Right lobe of liver (tissue), 6 donors: ENCODE measurements at regions not wholly inside any gene's neighbourhood (a gene's known extent, or its start where the extent isn't known, plus 50 kb on each side); places are given as distances from the start of the nearest gene placed in this dataset.
A peak's percentile ranks its signal among the peaks of the same experiment; 100 is the strongest.

Experiments
- ATAC-seq, 4 donors: fragments of 200-7000 bp; cut with Tn5 transposase; one replicate each; pipeline ENCODE4 v1.9.1; 2020; ENCODE audit warnings: mild to moderate bottlenecking in 4 of 4, moderate library complexity in 4 of 4
- DNase-seq, 3 donors: peaks; one replicate each; pipeline ENCODE4 v3.0.0-alpha.2; 2020
- H3K27ac ChIP-seq, 3 donors: fragments of 200-600 bp; one replicate each; pipeline ENCODE4 v1.8.0; 2022
- H3K27me3 ChIP-seq, 2 donors: fragments of 200-600 bp; one replicate each; pipeline ENCODE4 v1.8.0; 2022
- H3K36me3 ChIP-seq, 4 donors: fragments of 200-600 bp; sonication (generic) in 1 of 4; one replicate each; pipeline versions ENCODE4 v1.5.1 to v1.8.0; 2017 to 2022; ENCODE audit warnings: control low read depth in 1 of 4
- H3K4me1 ChIP-seq, 4 donors: fragments of 200-600 bp; sonication (generic) in 1 of 4; one replicate each; pipeline versions ENCODE4 v1.5.1 to v1.8.0; 2017 to 2022; ENCODE audit warnings: control low read depth in 1 of 4
- H3K4me3 ChIP-seq, 3 donors: fragments of 200-600 bp; one replicate each; pipeline ENCODE4 v1.8.0; 2022
- H3K9me3 ChIP-seq, 4 donors: fragments of 200-600 bp; sonication (generic) in 1 of 4; one replicate each; pipeline versions ENCODE4 v1.5.1 to v1.8.0; 2017 to 2022; ENCODE audit warnings: control low read depth in 1 of 4
- CTCF ChIP-seq, 4 donors: fragments of 200-600 bp in 3 of 4; fragments of 450-650 bp in 1 of 4; IDR thresholded peaks; one replicate each; pipeline versions ENCODE4 v1.5.1 to v1.8.0; 2016 to 2022; ENCODE audit warnings: antibody characterized with exemption in 4 of 4, mild to moderate bottlenecking in 2 of 4
- POLR2A ChIP-seq: fragments of 450-650 bp; IDR thresholded peaks from one replicate; pipeline ENCODE4 v1.6.1; 2017; ENCODE audit warnings: antibody characterized with exemption, mild to moderate bottlenecking
- WGBS: methylation state at CpG from one replicate; pipeline ENCODE4 v1.1.6; 2018; ENCODE audit warnings: low coverage, low lambda C conversion rate; ENCODE audit not compliant: insufficient coverage; ENCODE audit errors: missing lambda C conversion rate; 5-methylcytosine and 5-hydroxymethylcytosine counted together
- intact Hi-C, 2 donors: fragments of 100-400 bp; cut with DNase I; formaldehyde crosslinking; loops; one replicate each; pipeline versions ENCODE4 v1.11.2 to v1.14.1; 2022
- donor health status: DM: no; HTN: yes; CAD: no.
- donor health status: DM: no; HTN: no; CAD: no.
- donor health status: DM: no; HTN: no; CAD: no.
- donor health status: DM: no; HTN: yes; CAD: no.
- donor health status: DM: no; HTN: yes; CAD: no.

- DNase-seq (no peak), ATAC-seq (no peak)
- Histone ChIP-seq H3K27ac (no peak overlapping the region), H3K4me3 (no peak overlapping the region), H3K36me3 (no peaks in the 10 kb centered on the region), H3K4me1 (no peaks in the 10 kb centered on the region), H3K27me3 (no peaks in the 10 kb centered on the region), H3K9me3 (no peaks in the 10 kb centered on the region)
- WGBS: 23% methylated on average over 1 of the region's 1 CpG
- no peak for TF ChIP-seq POLR2A
- no peak for TF ChIP-seq CTCF (IDR thresholded peaks at IDR 0.05)
- intact Hi-C loops: no loop called here
Measured at GRCh38 chr12:85489194-85489593, 209.2 kb downstream of the ALX1 start.

- WGBS: 19% methylated on average over 2 of the region's 2 CpGs
- no peaks in the 10 kb centered on the region for H3K9me3 ChIP-seq
- intact Hi-C loops: no loop called here
- peak; percentile 43 to 82 (median 76) for ATAC-seq
- no peak for TF ChIP-seq POLR2A
- no peak for TF ChIP-seq CTCF (IDR thresholded peaks at IDR 0.05)
- no peaks in the 10 kb centered on the region for H3K27me3 ChIP-seq
- no peak overlapping the region for H3K4me3 ChIP-seq
- H3K4me1 ChIP-seq: peaks cover 0 to 8% (median 2%) of the 10 kb centered on the region in 4 donors
- H3K36me3 ChIP-seq: no peaks in the 10 kb centered on the region
- DNase-seq: no peak
- H3K27ac ChIP-seq: no peak overlapping the region
Measured at GRCh38 chr12:85504164-85504563, 224.1 kb downstream of the ALX1 start.

- no peak for DNase-seq
- TF ChIP-seq CTCF (IDR thresholded peaks at IDR 0.05) (no peak), POLR2A (no peak)
- Histone ChIP-seq H3K36me3 (no peaks in the 10 kb centered on the region), H3K27ac (no peak overlapping the region), H3K27me3 (no peaks in the 10 kb centered on the region), H3K4me1 (peaks cover 0 to 8% (median 2%) of the 10 kb centered on the region in 4 donors), H3K4me3 (no peak overlapping the region), H3K9me3 (no peaks in the 10 kb centered on the region)
- ATAC-seq: no peak
- intact Hi-C loops: no loop called here
- 53% methylated on average over 4 of the region's 4 CpGs for WGBS
Measured at GRCh38 chr12:85504624-85505023, 224.6 kb downstream of the ALX1 start.

GRCh38 chr12:85507456-85507855 is 227.4 kb downstream of the ALX1 start:
- no peak for ATAC-seq
- Histone ChIP-seq H3K27me3 (no peaks in the 10 kb centered on the region), H3K4me3 (no peak overlapping the region), H3K9me3 (no peaks in the 10 kb centered on the region), H3K36me3 (no peaks in the 10 kb centered on the region), H3K27ac (no peak overlapping the region), H3K4me1 (peaks cover 0 to 8% (median 2%) of the 10 kb centered on the region in 4 donors)
- no peak for DNase-seq
- intact Hi-C loops: no loop called here
- TF ChIP-seq CTCF (IDR thresholded peaks at IDR 0.05): no peak
- no peak for TF ChIP-seq POLR2A
